ENCODE measurements at regions not wholly inside any gene's neighbourhood (a gene's known extent, or its start where the extent isn't known, plus 50 kb on each side); places are given as distances from the start of the nearest gene placed in this dataset.
A peak's percentile ranks its signal among the peaks of the same experiment; 100 is the strongest.

GRCh38 chr2:2940061-2940460 is 437.6 kb downstream of the EIPR1 start:
- no peak overlapping the region for H2BK120ac ChIP-seq (replicated peaks; ENCODE audit: low read depth, low read length)
- no peak overlapping the region for H3K14ac ChIP-seq (ENCODE audit: insufficient read length)
- H4K5ac ChIP-seq (ENCODE audit: insufficient read length, low read depth, low read length), result no peak overlapping the region
- no peak overlapping the region for H3K18ac ChIP-seq (ENCODE audit: extremely low read depth, low read length)
- H3K23ac ChIP-seq (ENCODE audit: insufficient read length), result no peak overlapping the region
- FAIRE-seq, result no peak
- no peak overlapping the region for H3K4me3 ChIP-seq (ENCODE audit: extremely low read depth in 1 of 4, insufficient read depth in 2 of 4, low read depth in 3 of 4, low read length in 4 of 4)
- no peak overlapping the region for H2BK5ac ChIP-seq (ENCODE audit: low read depth, low read length)
- H3K79me2 ChIP-seq (ENCODE audit: control insufficient read depth in 1 of 2, insufficient read depth in 2 of 2, low read length in 2 of 2), result no peaks in the 10 kb centered on the region
- no peak overlapping the region for H4K91ac ChIP-seq (replicated peaks; ENCODE audit: insufficient read length, low read length)
- H3K27ac ChIP-seq (ENCODE audit: low read depth, low read length), result no peak overlapping the region
- no peaks in the 10 kb centered on the region for H3K9me3 ChIP-seq (ENCODE audit: insufficient read depth in 2 of 2, low read depth in 1 of 2, low read length in 1 of 2)
- H3K56ac ChIP-seq (replicated peaks; ENCODE audit: insufficient read length, low read depth, low read length), result no peak overlapping the region
- no peak overlapping the region for H2BK20ac ChIP-seq (ENCODE audit: low read length)
- no peak overlapping the region for H2AK5ac ChIP-seq (ENCODE audit: low read depth, low read length)
- H2BK15ac ChIP-seq (ENCODE audit: low read length), result no peak overlapping the region
- H3K4ac ChIP-seq (replicated peaks; ENCODE audit: insufficient read length, low read depth, low read length), result no peak overlapping the region
- H2BK12ac ChIP-seq (ENCODE audit: low read depth, low read length), result no peak overlapping the region
- H3K4me2 ChIP-seq (ENCODE audit: insufficient read depth in 1 of 2, low read depth in 2 of 2, low read length in 2 of 2), result no peak overlapping the region
- no peaks in the 10 kb centered on the region for H3K23me2 ChIP-seq (ENCODE audit: low read depth, low read length)
- 95% methylated on average over 8 of the region's 10 CpGs; no CpG with 5 or more reads in 1 of the 2 experiments for WGBS, 2 experiments (ENCODE audit: extremely low coverage in 1 of 2, insufficient coverage in 1 of 2, insufficient read length in 1 of 2, insufficient replicate concordance in 2 of 2, low coverage in 1 of 2, low lambda C conversion rate in 2 of 2, missing lambda C conversion rate in 1 of 2)
- H4K20me1 ChIP-seq (replicated peaks in 1 of 2; ENCODE audit: control insufficient read depth in 1 of 2, insufficient read depth in 2 of 2, low read length in 2 of 2), result no peaks in the 10 kb centered on the region
- peaks cover 0 to 2% (median 0%) of the 10 kb centered on the region in 4 experiments; a peak in 1 of 7 replicates for H3K4me1 ChIP-seq (replicated peaks in 1 of 4; ENCODE audit: control insufficient read depth in 3 of 4, insufficient read depth in 4 of 4, low read length in 3 of 4)
- peak overlapping the region; percentile 68; the same call in 1 of the 2 replicates for H4K8ac ChIP-seq (ENCODE audit: extremely low read depth, insufficient read depth, low read length)
- H3K9ac ChIP-seq (replicated peaks in 1 of 4; ENCODE audit: extremely low read depth in 1 of 4, low read depth in 3 of 4, low read length in 3 of 4), result no peak overlapping the region
- DNase-seq (ENCODE audit: low read depth in 1 of 2, low spot score in 2 of 2), result no peak
- ChIA-PET CTCF (ENCODE audit: partially characterized antibody) (no interaction called here), POLR2A (ENCODE audit: partially characterized antibody) (no interaction called here)
- H3K27me3 ChIP-seq (replicated peaks in 1 of 4; ENCODE audit: control insufficient read depth in 3 of 4, extremely low read depth in 1 of 4, insufficient read depth in 3 of 4, low read length in 3 of 4), result no peaks in the 10 kb centered on the region
- H3K79me1 ChIP-seq (ENCODE audit: low read depth, low read length), result no peaks in the 10 kb centered on the region
- H2AFZ ChIP-seq (ENCODE audit: low read length), result no peak overlapping the region
- H3K36me3 ChIP-seq (ENCODE audit: control insufficient read depth in 2 of 4, insufficient read depth in 4 of 4, low read length in 3 of 4), result no peaks in the 10 kb centered on the region
- TF ChIP-seq CTCF (IDR thresholded peaks at IDR 0.05; ENCODE audit: control extremely low read depth in 1 of 3, insufficient read depth in 1 of 3, low read depth in 1 of 3, low read length in 3 of 3) (no peak), BRCA1 (IDR thresholded peaks at IDR 0.05; ENCODE audit: low read depth, low read length) (no peak), CHD2 (IDR thresholded peaks at IDR 0.05; ENCODE audit: low read length) (no peak), POU5F1 (IDR thresholded peaks at IDR 0.05; ENCODE audit: low read depth, low read length) (no peak), KDM5A (IDR thresholded peaks at IDR 0.05; ENCODE audit: low read length) (no peak), ZNF274 (IDR thresholded peaks at IDR 0.05; ENCODE audit: borderline replicate concordance, extremely low read depth, low read length) (no peak), TEAD4 (IDR thresholded peaks at IDR 0.05; ENCODE audit: low read depth, low read length) (no peak), SIX5 (IDR thresholded peaks at IDR 0.05; ENCODE audit: low read depth, low read length) (no peak), YY1 (IDR thresholded peaks at IDR 0.05; ENCODE audit: low read depth, low read length) (no peak), HDAC2 (IDR thresholded peaks at IDR 0.05; ENCODE audit: borderline replicate concordance in 1 of 2, low read depth in 2 of 2, low read length in 2 of 2) (no peak), FOSL1 (IDR thresholded peaks at IDR 0.05; ENCODE audit: insufficient read depth, low read depth, low read length) (no peak), TBP (IDR thresholded peaks at IDR 0.05; ENCODE audit: low read depth, low read length) (no peak), MAX (IDR thresholded peaks at IDR 0.05) (no peak)

All from H1 (cell line).